ENCODE measurements at regions not wholly inside any gene's neighbourhood (a gene's known extent, or its start where the extent isn't known, plus 50 kb on each side); places are given as distances from the start of the nearest gene placed in this dataset.

DNA sequence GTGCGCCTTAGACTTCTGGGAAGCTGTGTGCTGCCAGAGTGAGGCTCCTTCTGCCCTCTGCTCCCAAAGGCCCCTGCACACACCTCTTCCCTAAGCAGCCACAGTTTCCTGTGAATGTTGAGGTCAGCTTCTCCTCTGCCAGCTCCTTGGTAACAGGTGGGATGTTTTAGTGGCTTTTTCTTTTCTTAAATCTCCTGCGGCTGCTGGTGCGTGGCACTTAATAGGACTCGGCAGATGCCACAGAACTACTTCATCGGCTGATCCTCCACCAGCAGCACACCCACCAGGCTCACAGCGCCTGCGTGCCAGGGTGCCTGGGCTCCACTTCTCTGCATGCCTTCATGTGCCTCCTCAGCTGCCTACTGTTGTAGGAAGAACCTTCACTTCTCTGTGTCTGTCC is 87.8 kb downstream of the RCN1 start:
- Histone ChIP-seq H3K4me1 (no peaks in the 10 kb centered on the region), H3K27me3 (no peaks in the 10 kb centered on the region), H3K36me3 (no peaks in the 10 kb centered on the region), H3K9me3 (no peaks in the 10 kb centered on the region), H3K4me3 (ENCODE audit: low read depth, low read length) (no peak overlapping the region)
- no peak for DNase-seq
- no peak for TF ChIP-seq CTCF (IDR thresholded peaks at IDR 0.05; ENCODE audit: low read depth, low read length)

- H3K27me3 ChIP-seq = no peaks in the 10 kb centered on the region
- no peak overlapping the region for H3K4me3 ChIP-seq (ENCODE audit: low read depth, low read length)
- H3K9me3 ChIP-seq = no peaks in the 10 kb centered on the region
- DNase-seq = no peak
- H3K4me1 ChIP-seq = no peaks in the 10 kb centered on the region
- no peak for TF ChIP-seq CTCF (IDR thresholded peaks at IDR 0.05; ENCODE audit: low read depth, low read length)
- H3K36me3 ChIP-seq = no peaks in the 10 kb centered on the region
Observed at GRCh38 chr11:32183512-32183911, 92.6 kb downstream of the RCN1 start.

- Histone ChIP-seq H3K4me1 (no peaks in the 10 kb centered on the region), H3K4me3 (ENCODE audit: low read depth, low read length) (no peak overlapping the region), H3K9me3 (no peaks in the 10 kb centered on the region), H3K36me3 (no peaks in the 10 kb centered on the region), H3K27me3 (no peaks in the 10 kb centered on the region)
- no peak for TF ChIP-seq CTCF (IDR thresholded peaks at IDR 0.05; ENCODE audit: low read depth, low read length)
- DNase-seq = no peak
Observed at GRCh38 chr11:32184041-32184722, 93.3 kb downstream of the RCN1 start.

DNA sequence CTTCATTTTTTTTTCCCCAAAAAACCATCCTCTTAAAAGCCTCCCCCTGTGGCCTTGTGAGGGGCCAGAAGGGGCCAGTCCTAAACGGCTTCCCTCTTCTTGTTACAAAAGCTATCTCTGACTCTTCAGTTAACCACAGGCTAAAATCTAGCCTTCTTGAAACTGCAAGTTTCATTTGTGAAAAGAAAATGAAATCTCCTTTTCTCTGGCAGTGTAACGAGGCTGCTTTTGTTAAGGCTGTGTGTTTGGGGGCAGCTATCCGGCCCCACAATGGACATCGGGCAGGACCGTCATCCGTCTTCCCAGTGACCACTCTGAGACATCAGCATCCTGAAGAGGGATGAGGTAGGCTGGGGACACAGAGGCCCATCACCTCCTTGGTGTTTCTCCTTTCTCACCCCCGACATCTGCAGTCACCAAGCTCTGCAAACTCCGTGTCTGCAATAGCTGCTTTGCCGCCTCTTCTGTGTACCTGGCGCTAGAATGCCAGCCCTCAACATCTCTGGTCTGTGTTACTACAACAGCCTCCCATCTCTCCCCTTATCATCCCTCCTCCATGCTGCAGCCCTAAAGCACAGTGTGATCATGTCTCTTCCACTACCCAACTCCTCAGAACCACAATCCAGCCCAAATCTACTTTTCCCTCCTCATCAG is 94.0 kb downstream of the RCN1 start:
- no peak for TF ChIP-seq CTCF (IDR thresholded peaks at IDR 0.05; ENCODE audit: low read depth, low read length)
- Histone ChIP-seq H3K4me1 (no peaks in the 10 kb centered on the region), H3K36me3 (no peaks in the 10 kb centered on the region), H3K4me3 (ENCODE audit: low read depth, low read length) (no peak overlapping the region), H3K27me3 (no peaks in the 10 kb centered on the region), H3K9me3 (no peaks in the 10 kb centered on the region)
- no peak for DNase-seq

DNA sequence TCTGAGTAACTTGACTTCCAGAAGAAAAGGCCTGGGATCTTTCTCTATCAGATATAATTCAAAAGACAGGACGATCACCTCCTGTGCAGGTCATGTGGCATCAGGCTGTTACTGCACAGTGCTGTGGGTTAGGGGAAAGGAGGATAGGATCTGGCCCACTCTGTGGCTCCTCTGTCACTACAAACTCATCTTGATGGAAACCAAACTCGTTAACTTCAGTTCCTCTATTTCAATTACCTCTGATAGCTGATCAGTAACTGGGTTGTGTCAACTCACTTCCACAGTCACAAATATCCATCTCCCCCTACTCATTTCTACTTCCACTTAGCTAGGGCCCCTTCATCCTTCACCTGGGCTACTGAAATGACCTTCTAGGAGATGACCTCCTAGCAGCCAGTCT is 95.2 kb downstream of the RCN1 start:
- Histone ChIP-seq H3K36me3 (no peaks in the 10 kb centered on the region), H3K9me3 (no peaks in the 10 kb centered on the region), H3K27me3 (no peaks in the 10 kb centered on the region), H3K4me1 (no peaks in the 10 kb centered on the region), H3K4me3 (ENCODE audit: low read depth, low read length) (no peak overlapping the region)
- no peak for DNase-seq
- TF ChIP-seq CTCF (IDR thresholded peaks at IDR 0.05; ENCODE audit: low read depth, low read length) = no peak

GRCh38 chr11:32187111-32187510 is 96.2 kb downstream of the RCN1 start:
- H3K4me1 ChIP-seq = no peaks in the 10 kb centered on the region
- H3K9me3 ChIP-seq = no peaks in the 10 kb centered on the region
- no peaks in the 10 kb centered on the region for H3K36me3 ChIP-seq
- H3K4me3 ChIP-seq (ENCODE audit: low read depth, low read length) = no peak overlapping the region
- no peaks in the 10 kb centered on the region for H3K27me3 ChIP-seq
- TF ChIP-seq CTCF (IDR thresholded peaks at IDR 0.05; ENCODE audit: low read depth, low read length) = no peak
- DNase-seq = no peak

All from BE2C (cell line).